Right cardiac atrium (tissue), 5 donors: ENCODE measurements at regions not wholly inside any gene's neighbourhood (a gene's known extent, or its start where the extent isn't known, plus 50 kb on each side); places are given as distances from the start of the nearest gene placed in this dataset.

Experiments
- ATAC-seq, 2 donors: fragments of 200-7000 bp; cut with Tn5 transposase; one replicate each; pipeline versions ENCODE4 v1.8.0 to v1.9.1; 2020; ENCODE audit warnings: moderate library complexity in 2 of 2, mild to moderate bottlenecking in 1 of 2
- DNase-seq, 3 donors: peaks; one replicate each; pipeline ENCODE4 v3.0.0-alpha.2; 2020
- H3K27ac ChIP-seq: one replicate; pipeline ENCODE4 v1.5.1; 2013; ENCODE audit warnings: mild to moderate bottlenecking, low read length, control low read depth, moderate library complexity
- H3K27me3 ChIP-seq: one replicate; pipeline ENCODE4 v1.6.1; 2013; ENCODE audit not compliant: control insufficient read depth, insufficient read depth
- H3K4me1 ChIP-seq: one replicate; pipeline ENCODE4 v1.6.1; 2013; ENCODE audit warnings: low read length; ENCODE audit not compliant: control insufficient read depth, insufficient read depth
- H3K4me3 ChIP-seq: one replicate; pipeline ENCODE4 v1.5.1; 2013; ENCODE audit warnings: low read length, control low read depth
- H3K9me3 ChIP-seq: one replicate; pipeline ENCODE4 v1.6.1; 2013; ENCODE audit warnings: low read length; ENCODE audit not compliant: control insufficient read depth
- WGBS: extraction: QIAGEN DNeasy Blood & Tissue Kit; methylation state at CpG from one replicate; pipeline ENCODE4 v1.1.7; 2013; 5-methylcytosine and 5-hydroxymethylcytosine counted together
- intact Hi-C, 4 donors: fragments of 100-400 bp; cut with DNase I; formaldehyde crosslinking; loops; one replicate each; pipeline versions ENCODE4 v1.11.0 to v1.14.0; 2022 to 2023
- donor health status: healthy with polysubstance abuse.
- donor health status: DM: no; HTN: yes; CAD: no.
- donor health status: DM: no; HTN: no; CAD: no.
- donor health status: DM: no; HTN: yes; CAD: no; lungs with severe emphysema.
- donor health status: DM: yes; HTN: yes; CAD: no.

- WGBS = 27% methylated on average over 3 of the region's 3 CpGs
- Histone ChIP-seq H3K9me3 (no peaks in the 10 kb centered on the region), H3K27me3 (no peaks in the 10 kb centered on the region), H3K4me3 (no peak overlapping the region), H3K4me1 (peaks cover 4% of the 10 kb centered on the region), H3K27ac (peak overlapping the region; percentile 52)
- DNase-seq (no peak), ATAC-seq (peak; percentile 92 to 95)
- intact Hi-C loops = no loop called here
Measured at GRCh38 chr3:146308682-146309081, 57.8 kb upstream of the PLSCR4 start.

DNA sequence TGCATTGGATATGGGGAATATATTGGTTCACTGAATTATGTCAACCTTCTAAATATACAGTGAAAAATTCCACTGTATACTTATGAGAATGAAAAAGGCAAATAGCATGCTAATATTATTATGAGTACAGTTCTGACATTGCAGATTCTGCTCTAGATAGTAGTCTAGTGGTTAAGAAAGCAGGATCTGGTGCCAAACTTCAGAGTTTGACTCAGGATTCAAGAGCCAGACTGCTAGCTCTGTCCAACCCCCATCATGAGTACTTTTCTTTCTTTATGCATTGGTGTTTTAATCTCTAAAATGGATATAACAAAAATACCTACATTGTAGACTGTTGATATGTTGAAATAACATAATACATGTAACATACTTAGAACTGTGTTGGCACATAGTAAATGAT is 57.3 kb upstream of the PLSCR4 start:
- H3K27me3 ChIP-seq = no peaks in the 10 kb centered on the region
- H3K4me1 ChIP-seq = peaks cover 4% of the 10 kb centered on the region
- DNase-seq = no peak
- peak; percentile 74 to 78 for ATAC-seq
- H3K9me3 ChIP-seq = no peaks in the 10 kb centered on the region
- intact Hi-C loops = no loop called here
- H3K4me3 ChIP-seq = no peak overlapping the region
- H3K27ac ChIP-seq = peak overlapping the region; percentile 52

DNA sequence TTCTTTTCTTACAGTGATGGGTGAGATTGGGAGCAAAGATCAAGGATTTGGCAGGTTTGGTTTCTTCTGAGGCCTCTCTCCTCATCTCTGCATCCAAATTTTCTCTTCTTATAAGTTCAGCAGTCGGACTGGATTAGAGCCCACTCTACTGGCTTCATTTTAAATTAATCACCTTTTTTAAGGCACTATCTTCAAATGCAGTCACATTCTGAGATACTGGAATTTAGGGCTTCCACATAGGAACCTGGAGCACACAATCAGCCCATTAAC is 56.5 kb upstream of the PLSCR4 start:
- no peaks in the 10 kb centered on the region for H3K9me3 ChIP-seq
- intact Hi-C loops = no loop called here
- no peak overlapping the region for H3K27ac ChIP-seq
- ATAC-seq (no peak), DNase-seq (no peak)
- peaks cover 4% of the 10 kb centered on the region for H3K4me1 ChIP-seq
- no peak overlapping the region for H3K4me3 ChIP-seq
- 72% methylated on average over 1 of the region's 1 CpG for WGBS
- H3K27me3 ChIP-seq = no peaks in the 10 kb centered on the region

DNA sequence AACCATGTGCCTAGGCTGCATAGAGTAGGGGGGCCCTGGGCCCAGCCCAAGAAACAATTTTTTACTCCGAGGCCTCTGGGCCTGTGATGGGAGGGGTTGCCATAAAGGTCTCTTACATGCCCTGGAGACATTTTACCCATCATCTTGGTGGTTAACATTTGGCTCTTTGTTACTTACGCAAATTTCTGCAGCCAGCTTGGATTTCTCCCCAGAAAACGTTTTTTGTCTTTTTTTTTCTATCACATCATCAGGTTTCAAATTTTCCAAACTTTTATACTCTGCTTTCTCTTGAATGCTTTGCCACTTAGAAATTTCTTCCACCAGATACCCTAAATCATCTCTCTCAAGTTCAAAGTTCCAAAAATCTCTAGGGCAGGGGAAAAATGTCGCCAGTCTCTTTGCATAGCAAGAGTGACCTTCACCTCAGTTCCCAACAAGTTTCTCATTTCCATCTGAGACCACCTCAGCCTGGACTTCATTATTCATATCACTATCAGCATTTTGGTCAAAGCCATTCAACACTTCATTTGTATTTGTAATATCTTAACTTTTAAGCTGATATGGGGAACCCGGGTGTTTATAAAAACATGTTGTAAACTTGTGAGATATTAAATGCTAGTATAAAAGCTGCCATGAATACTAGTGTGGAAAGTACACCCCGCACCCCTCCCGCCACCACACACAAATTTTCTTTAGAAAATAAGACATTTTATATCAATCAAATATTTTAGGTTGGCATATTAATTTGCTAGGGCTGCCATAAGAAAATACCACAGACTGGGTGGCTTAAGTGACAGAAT is 56.0 kb upstream of the PLSCR4 start:
- Histone ChIP-seq H3K4me1 (peaks cover 4% of the 10 kb centered on the region), H3K27ac (no peak overlapping the region), H3K4me3 (no peak overlapping the region), H3K27me3 (no peaks in the 10 kb centered on the region), H3K9me3 (no peaks in the 10 kb centered on the region)
- intact Hi-C loops = no loop called here
- DNase-seq (peak in 1 of 3 donors; percentile 22), ATAC-seq (no peak)
- WGBS = 69% methylated on average over 7 of the region's 7 CpGs

DNA sequence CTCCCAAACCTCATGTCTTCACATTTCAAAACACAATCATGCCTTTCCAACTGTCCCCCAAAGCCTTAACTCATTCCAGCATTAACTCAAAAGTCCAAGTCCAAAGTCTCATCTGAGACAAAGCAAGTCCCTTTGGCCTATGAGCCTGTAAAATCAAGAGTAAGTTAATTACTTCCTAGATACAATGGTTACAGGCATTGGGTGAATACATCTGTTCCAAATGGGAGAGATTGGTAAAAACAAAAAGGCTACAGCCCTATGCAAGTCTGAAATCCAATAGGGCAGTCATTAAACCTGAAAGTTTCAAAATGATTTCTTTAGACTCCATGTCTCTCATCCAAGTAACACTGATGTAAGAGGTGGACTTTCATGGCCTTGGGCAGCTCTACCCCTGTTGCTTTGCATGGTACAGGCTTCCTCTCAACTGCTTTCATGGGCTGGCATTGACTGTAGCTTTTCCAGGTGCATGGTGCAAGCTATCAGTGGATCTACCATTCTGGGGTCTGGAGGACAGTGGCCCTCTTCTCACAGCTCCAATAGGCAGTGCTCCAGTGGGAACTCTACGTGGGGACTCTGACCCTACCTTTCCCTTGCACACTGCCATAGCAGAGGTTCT is 55.0 kb upstream of the PLSCR4 start:
- Histone ChIP-seq H3K4me1 (peaks cover 4% of the 10 kb centered on the region), H3K27me3 (no peaks in the 10 kb centered on the region), H3K9me3 (no peaks in the 10 kb centered on the region), H3K4me3 (no peak overlapping the region), H3K27ac (no peak overlapping the region)
- intact Hi-C loops = no loop called here
- WGBS = 82% methylated on average over 1 of the region's 1 CpG
- DNase-seq = no peak
- ATAC-seq = no peak

- H3K4me3 ChIP-seq = no peak overlapping the region
- H3K9me3 ChIP-seq = no peaks in the 10 kb centered on the region
- intact Hi-C loops = no loop called here
- 98% methylated on average over 1 of the region's 1 CpG for whole genome bisulfite sequencing
- H3K27ac ChIP-seq = no peak overlapping the region
- DNase-seq (no peak), ATAC-seq (no peak)
- H3K27me3 ChIP-seq = no peaks in the 10 kb centered on the region
- no peaks in the 10 kb centered on the region for H3K4me1 ChIP-seq
Measured at GRCh38 chr3:146300768-146301167, 49.9 kb upstream of the PLSCR4 start.
